ENCODE measurements at regions not wholly inside any gene's neighbourhood (a gene's known extent, or its start where the extent isn't known, plus 50 kb on each side); places are given as distances from the start of the nearest gene placed in this dataset.
A peak's percentile ranks its signal among the peaks of the same experiment; 100 is the strongest.

GRCh38 chr4:180812783-180813182, 1430.4 kb upstream of the TENM3 start:
- no peak for DNase-seq (ENCODE audit: low read depth)

- DNase-seq (ENCODE audit: low read depth): no peak
These were observed 1428.3 kb upstream of the TENM3 start for GRCh38 chr4:180814875-180815417.

GRCh38 chr4:180817529-180817928, 1425.7 kb upstream of the TENM3 start:
- DNase-seq (ENCODE audit: low read depth): no peak

GRCh38 chr4:180823108-180823507, 1420.1 kb upstream of the TENM3 start:
- DNase-seq (ENCODE audit: low read depth): no peak

GRCh38 chr4:180827232-180828009, 1415.8 kb upstream of the TENM3 start:
- DNase-seq (ENCODE audit: low read depth): no peak

- no peak for DNase-seq (ENCODE audit: low read depth)
These were observed 1414.7 kb upstream of the TENM3 start for GRCh38 chr4:180828455-180829018.

GRCh38 chr4:180832073-180832472, 1411.1 kb upstream of the TENM3 start:
- DNase-seq (ENCODE audit: low read depth): no peak

GRCh38 chr4:180840142-180840541, 1403.1 kb upstream of the TENM3 start:
- no peak for DNase-seq (ENCODE audit: low read depth)

- no peak for DNase-seq (ENCODE audit: low read depth)
These were observed 1392.8 kb upstream of the TENM3 start for GRCh38 chr4:180850318-180850940.

- no peak for DNase-seq (ENCODE audit: low read depth)
These were observed 1390.5 kb upstream of the TENM3 start for GRCh38 chr4:180852738-180853137.

GRCh38 chr4:180855184-180855583, 1388.0 kb upstream of the TENM3 start:
- no peak for DNase-seq (ENCODE audit: low read depth)

- DNase-seq (ENCODE audit: low read depth): no peak
These were observed 1383.0 kb upstream of the TENM3 start for GRCh38 chr4:180860089-180860720.

GRCh38 chr4:180861651-180862050, 1381.6 kb upstream of the TENM3 start:
- DNase-seq (ENCODE audit: low read depth): no peak

- no peak for DNase-seq (ENCODE audit: low read depth)
These were observed 1376.1 kb upstream of the TENM3 start for GRCh38 chr4:180866933-180867643.

- no peak for DNase-seq (ENCODE audit: low read depth)
These were observed 1372.6 kb upstream of the TENM3 start for GRCh38 chr4:180870623-180871022.

GRCh38 chr4:180898305-180898704, 1344.9 kb upstream of the TENM3 start:
- DNase-seq (ENCODE audit: low read depth): no peak

- DNase-seq (ENCODE audit: low read depth): no peak
These were observed 1342.4 kb upstream of the TENM3 start for GRCh38 chr4:180900781-180901180.

- no peak for DNase-seq (ENCODE audit: low read depth)
These were observed 1333.9 kb upstream of the TENM3 start for GRCh38 chr4:180909279-180909678.

- DNase-seq (ENCODE audit: low read depth): peak; percentile 4
These were observed 1329.5 kb upstream of the TENM3 start for GRCh38 chr4:180913750-180914149.

GRCh38 chr4:180923486-180923885, 1319.7 kb upstream of the TENM3 start:
- peak; percentile 10 for DNase-seq (ENCODE audit: low read depth)

- no peak for DNase-seq (ENCODE audit: low read depth)
These were observed 1317.4 kb upstream of the TENM3 start for GRCh38 chr4:180925805-180926204.

- DNase-seq (ENCODE audit: low read depth): no peak
These were observed 1316.9 kb upstream of the TENM3 start for GRCh38 chr4:180926277-180926676.

Measured in GM04504 (cell line).